LNCAP (cell line): ENCODE measurements at regions not wholly inside any gene's neighbourhood (a gene's known extent, or its start where the extent isn't known, plus 50 kb on each side); places are given as distances from the start of the nearest gene placed in this dataset.

Experiments
- TF ChIP-seq, protein P1 (sequence below): fragments of 450-650 bp; IDR thresholded peaks from 2 replicates; pipeline ENCODE4 v1.5.1; 2017; ENCODE audit warnings: mild to moderate bottlenecking

GRCh38 chr7:153472516-153472915 lies 579.7 kb upstream of the DPP6 start:
- TF ChIP-seq, protein P1, sequence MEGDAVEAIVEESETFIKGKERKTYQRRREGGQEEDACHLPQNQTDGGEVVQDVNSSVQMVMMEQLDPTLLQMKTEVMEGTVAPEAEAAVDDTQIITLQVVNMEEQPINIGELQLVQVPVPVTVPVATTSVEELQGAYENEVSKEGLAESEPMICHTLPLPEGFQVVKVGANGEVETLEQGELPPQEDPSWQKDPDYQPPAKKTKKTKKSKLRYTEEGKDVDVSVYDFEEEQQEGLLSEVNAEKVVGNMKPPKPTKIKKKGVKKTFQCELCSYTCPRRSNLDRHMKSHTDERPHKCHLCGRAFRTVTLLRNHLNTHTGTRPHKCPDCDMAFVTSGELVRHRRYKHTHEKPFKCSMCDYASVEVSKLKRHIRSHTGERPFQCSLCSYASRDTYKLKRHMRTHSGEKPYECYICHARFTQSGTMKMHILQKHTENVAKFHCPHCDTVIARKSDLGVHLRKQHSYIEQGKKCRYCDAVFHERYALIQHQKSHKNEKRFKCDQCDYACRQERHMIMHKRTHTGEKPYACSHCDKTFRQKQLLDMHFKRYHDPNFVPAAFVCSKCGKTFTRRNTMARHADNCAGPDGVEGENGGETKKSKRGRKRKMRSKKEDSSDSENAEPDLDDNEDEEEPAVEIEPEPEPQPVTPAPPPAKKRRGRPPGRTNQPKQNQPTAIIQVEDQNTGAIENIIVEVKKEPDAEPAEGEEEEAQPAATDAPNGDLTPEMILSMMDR = no peak

DNA sequence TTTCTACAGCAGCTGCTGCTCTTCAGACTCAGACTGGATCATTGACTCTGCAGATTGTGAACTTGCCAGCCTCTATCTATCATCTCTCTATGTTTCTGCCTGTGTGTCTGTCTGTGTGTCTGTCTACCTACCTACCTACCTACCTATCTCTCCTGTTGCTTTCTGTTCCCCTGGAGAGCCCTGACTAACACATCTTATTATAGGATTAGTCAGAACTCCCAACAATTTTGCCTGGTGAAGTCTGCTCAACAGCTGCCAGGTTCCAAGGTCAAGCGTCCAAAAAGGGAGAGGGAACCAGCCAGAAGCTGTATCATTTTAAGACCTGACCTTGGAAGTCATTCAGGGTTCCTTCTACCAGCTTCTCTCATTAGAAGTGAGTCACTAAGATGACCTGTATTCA lies 579.0 kb upstream of the DPP6 start:
- TF ChIP-seq, protein P1 = no peak

GRCh38 chr7:153475239-153475638 lies 577.0 kb upstream of the DPP6 start:
- TF ChIP-seq, protein P1 = no peak

GRCh38 chr7:153476166-153476565 lies 576.0 kb upstream of the DPP6 start:
- TF ChIP-seq, protein P1 = no peak

GRCh38 chr7:153496257-153496656 lies 555.9 kb upstream of the DPP6 start:
- TF ChIP-seq, protein P1 = no peak

GRCh38 chr7:153503093-153503492 lies 549.1 kb upstream of the DPP6 start:
- TF ChIP-seq, protein P1 = no peak

- TF ChIP-seq, protein P1 = no peak
These were observed 547.7 kb upstream of the DPP6 start for GRCh38 chr7:153504288-153505075.
